IPS DF 19.7 (cell line): ENCODE measurements at regions not wholly inside any gene's neighbourhood (a gene's known extent, or its start where the extent isn't known, plus 50 kb on each side); places are given as distances from the start of the nearest gene placed in this dataset.
"Not testable (repeated sequence)": the region's sequence is repeated elsewhere in the genome, so short reads cannot be mapped to it uniquely, and the experiment has no call there.

Experiments used
- DNase-seq: peaks from one replicate; pipeline ENCODE4 v3.0.0-alpha.2; 2013; ENCODE audit warnings: low read depth, low spot score

- no peak for DNase-seq
These were observed 696.5 kb downstream of the NR2F1-AS1 start for GRCh38 chr5:92884469-92884868.

GRCh38 chr5:92879806-92880543, 701.0 kb downstream of the NR2F1-AS1 start:
- DNase-seq, result no peak

- DNase-seq, result no peak
These were observed 706.2 kb downstream of the NR2F1-AS1 start for GRCh38 chr5:92874790-92875189.

GRCh38 chr5:92868442-92868841, 712.6 kb downstream of the NR2F1-AS1 start:
- no peak for DNase-seq

- DNase-seq, result no peak
These were observed 716.4 kb downstream of the NR2F1-AS1 start for GRCh38 chr5:92864591-92864990.

- no peak for DNase-seq
These were observed 717.4 kb downstream of the NR2F1-AS1 start for GRCh38 chr5:92863666-92864065.

GRCh38 chr5:92861531-92862285, 719.3 kb downstream of the NR2F1-AS1 start:
- no peak for DNase-seq

- no peak for DNase-seq
These were observed 721.0 kb downstream of the NR2F1-AS1 start for GRCh38 chr5:92860061-92860460.

GRCh38 chr5:92852219-92852618, 728.8 kb downstream of the NR2F1-AS1 start:
- no peak for DNase-seq

- no peak for DNase-seq
These were observed 730.1 kb downstream of the NR2F1-AS1 start for GRCh38 chr5:92850886-92851285.

GRCh38 chr5:92849756-92850155, 731.3 kb downstream of the NR2F1-AS1 start:
- no peak for DNase-seq

- DNase-seq, result no peak
These were observed 739.3 kb downstream of the NR2F1-AS1 start for GRCh38 chr5:92841604-92842155.

- DNase-seq, result no peak
These were observed 742.8 kb downstream of the NR2F1-AS1 start for GRCh38 chr5:92838253-92838652.

- no peak for DNase-seq
These were observed 743.9 kb downstream of the NR2F1-AS1 start for GRCh38 chr5:92836855-92837755.

- no peak for DNase-seq
These were observed 745.3 kb downstream of the NR2F1-AS1 start for GRCh38 chr5:92835712-92836111.

GRCh38 chr5:92823551-92823950, 757.5 kb downstream of the NR2F1-AS1 start:
- not testable (repeated sequence) for DNase-seq

GRCh38 chr5:92822183-92822582, 758.8 kb downstream of the NR2F1-AS1 start:
- no peak for DNase-seq

GRCh38 chr5:92809855-92810465, 771.1 kb downstream of the NR2F1-AS1 start:
- DNase-seq, result no peak

GRCh38 chr5:92808474-92808873, 772.5 kb downstream of the NR2F1-AS1 start:
- no peak for DNase-seq

- DNase-seq, result no peak
These were observed 773.9 kb downstream of the NR2F1-AS1 start for GRCh38 chr5:92807085-92807484.

GRCh38 chr5:92805446-92805845, 775.6 kb downstream of the NR2F1-AS1 start:
- DNase-seq, result no peak
